GM12872 (cell line): ENCODE measurements at regions not wholly inside any gene's neighbourhood (a gene's known extent, or its start where the extent isn't known, plus 50 kb on each side); places are given as distances from the start of the nearest gene placed in this dataset.

Experiments used
- TF ChIP-seq, protein P1 (sequence below): IDR thresholded peaks from 3 replicates; pipeline ENCODE4 v1.5.1; 2011; ENCODE audit warnings: low read depth, mild to moderate bottlenecking, low read length, moderate library complexity; ENCODE audit not compliant: insufficient read depth

DNA sequence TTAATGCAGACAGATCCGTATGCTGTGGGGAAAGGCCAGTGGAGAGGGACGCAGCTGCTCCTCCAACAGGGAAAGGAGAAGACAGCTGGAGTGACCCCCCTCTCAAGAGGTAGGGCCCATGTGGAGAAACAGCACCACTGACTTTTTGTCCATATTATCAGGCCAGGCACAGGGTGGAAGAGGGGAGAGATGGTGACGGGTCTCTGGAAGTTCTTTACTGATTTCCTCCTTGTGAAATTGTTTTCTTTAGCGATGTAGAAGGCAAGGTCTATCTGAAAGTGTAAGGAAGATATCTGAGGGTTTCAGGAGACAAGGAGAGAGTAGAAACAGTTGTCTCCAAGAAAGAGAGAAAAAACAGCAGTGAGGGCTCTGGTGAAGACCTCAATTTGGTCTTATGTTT, 338.8 kb downstream of the VPS13C start:
- TF ChIP-seq, protein P1, sequence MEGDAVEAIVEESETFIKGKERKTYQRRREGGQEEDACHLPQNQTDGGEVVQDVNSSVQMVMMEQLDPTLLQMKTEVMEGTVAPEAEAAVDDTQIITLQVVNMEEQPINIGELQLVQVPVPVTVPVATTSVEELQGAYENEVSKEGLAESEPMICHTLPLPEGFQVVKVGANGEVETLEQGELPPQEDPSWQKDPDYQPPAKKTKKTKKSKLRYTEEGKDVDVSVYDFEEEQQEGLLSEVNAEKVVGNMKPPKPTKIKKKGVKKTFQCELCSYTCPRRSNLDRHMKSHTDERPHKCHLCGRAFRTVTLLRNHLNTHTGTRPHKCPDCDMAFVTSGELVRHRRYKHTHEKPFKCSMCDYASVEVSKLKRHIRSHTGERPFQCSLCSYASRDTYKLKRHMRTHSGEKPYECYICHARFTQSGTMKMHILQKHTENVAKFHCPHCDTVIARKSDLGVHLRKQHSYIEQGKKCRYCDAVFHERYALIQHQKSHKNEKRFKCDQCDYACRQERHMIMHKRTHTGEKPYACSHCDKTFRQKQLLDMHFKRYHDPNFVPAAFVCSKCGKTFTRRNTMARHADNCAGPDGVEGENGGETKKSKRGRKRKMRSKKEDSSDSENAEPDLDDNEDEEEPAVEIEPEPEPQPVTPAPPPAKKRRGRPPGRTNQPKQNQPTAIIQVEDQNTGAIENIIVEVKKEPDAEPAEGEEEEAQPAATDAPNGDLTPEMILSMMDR = no peak

DNA sequence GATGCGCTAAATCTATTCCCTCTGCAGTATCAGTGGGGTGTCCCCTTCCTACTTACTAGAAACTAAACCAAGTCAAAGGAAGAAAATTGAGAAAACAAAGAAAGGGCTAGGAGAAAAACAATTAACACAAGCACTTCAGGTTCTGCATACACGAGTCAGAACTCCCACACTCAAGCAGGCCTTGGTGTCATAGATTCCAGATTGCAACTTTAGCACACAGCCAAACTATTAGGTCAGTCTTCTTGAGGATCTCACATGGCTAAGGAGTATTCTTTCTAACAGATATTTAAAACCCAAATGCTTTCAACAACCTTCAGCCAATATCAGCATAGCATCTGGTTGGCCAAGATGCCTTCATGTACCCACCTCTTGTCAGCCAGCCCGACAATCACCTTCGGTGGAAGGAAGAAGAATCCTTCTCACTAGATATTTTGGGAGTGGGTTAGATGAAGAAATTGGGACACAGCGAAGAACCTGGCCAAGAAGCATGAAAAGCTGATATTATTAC, 340.0 kb downstream of the VPS13C start:
- TF ChIP-seq, protein P1 = no peak

DNA sequence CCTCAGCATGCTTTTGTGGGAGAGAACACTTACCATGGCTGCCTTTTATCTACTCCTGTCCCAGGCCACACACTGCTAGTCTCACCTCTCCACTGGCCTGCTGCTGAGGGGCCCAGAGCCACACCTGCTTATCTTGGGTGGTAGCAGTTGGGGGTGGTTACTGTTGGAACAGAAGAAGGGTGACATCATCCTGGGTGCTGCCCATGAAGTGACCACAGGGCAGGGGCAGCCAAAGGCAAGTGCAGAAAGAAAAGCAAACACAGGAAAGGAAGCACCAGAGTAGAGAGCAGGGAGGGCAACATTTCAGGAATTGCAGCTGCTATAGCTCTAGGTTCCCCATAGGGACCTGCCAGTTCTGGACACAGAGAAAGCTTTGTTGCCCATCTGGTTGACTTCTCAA, 345.2 kb downstream of the VPS13C start:
- TF ChIP-seq, protein P1 = no peak

DNA sequence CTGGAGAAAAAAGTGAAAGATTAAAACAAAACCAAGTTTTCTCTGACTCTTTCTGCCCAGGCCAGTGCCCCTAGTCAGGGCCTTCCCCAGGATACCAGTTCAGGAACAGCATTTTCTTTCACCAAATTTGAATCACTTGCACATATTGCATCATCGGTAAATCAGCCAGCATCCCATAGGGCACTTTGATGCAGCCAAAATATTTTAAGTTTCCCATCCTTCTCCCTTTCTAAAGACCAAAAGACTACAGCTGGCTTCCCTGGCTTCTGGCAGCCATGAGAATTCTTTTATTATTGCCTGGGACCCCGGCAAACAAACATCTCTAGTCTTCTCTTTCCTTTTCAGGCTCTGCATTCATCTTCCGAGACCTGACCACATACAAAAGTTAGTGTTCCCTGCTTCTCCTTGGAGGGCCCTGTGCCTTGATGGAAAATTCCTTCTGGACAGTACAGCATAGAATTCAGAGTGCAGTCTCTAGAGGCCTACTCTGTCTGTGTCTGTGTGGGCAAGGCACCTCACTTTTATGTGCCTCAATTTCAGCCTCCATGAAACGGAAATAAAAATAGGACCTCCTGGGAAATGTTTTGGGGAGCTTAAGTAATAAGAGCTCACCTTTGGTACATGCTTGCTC, 348.0 kb downstream of the VPS13C start:
- TF ChIP-seq, protein P1 = no peak

DNA sequence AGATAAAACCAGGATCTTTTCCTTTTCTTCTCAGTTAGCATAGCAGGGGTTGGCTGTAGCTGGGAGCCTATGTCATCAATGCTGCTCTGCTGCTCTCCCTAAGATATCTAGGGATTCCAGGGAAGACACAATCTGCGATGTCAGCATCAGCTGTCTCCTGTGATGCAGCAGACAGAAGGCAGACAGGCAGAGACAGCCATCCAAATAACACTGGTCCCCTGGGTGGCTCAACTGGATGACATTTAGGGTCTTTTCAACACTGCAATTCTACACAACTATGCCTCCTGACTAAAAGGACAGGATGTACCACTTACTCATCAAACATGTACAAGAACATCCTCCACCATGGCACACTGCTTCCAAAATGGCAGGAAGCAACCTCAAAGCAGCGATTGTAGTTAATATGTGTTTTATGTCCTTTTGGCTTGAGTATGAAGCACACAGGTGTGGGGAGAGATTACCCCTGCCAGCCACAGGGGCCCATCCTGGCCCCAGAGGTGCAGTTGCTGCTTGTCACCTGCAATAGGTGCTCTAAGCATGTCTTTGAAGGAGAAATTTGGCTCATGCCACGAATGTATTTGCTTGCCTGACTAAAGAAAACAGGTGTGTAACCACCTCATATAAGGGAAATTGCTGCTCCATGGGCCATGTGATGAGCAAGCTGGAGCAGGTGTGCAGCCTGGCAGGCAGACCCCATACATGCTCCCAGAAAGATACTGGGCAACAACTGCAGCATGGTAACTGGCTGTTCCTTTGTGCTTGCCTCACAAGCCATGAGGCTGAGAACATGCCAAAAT, 357.8 kb downstream of the VPS13C start:
- TF ChIP-seq, protein P1 = no peak

DNA sequence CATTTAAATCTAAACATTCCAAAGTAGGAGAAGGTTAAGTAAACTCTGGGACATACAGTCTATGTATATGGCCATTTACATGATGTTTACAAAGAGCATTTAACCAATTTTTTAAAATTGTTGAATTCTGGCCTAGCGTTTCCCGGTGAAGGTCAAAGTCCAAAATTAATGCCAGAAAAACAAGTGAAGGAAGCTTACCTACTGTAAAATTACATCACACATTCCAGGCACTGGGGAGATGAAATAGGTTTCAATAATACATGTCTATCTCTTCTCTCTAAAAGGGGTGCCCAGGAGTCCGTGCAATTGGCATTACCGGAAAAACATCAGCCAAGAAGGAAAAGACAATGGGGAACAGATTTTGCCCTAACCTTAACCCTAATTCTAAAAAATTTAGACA, 358.8 kb downstream of the VPS13C start:
- TF ChIP-seq, protein P1 = no peak

DNA sequence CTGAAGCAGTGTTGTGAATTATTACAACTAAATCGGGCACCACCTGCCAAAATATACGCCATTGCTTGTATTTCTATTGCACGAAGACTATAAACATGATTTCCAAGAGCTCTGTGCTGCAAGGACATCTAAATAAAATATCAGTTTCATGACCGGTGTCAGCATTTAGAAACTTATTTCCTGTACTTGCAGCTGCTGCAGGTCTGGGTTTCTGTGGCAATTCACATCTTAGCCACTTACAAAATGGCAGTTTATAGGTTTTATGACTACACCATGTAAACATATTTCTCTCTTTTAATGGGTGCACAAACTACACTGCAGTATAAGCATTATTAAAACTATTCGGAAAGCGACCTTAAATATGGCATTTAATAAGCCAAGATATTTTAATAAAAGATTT, 359.4 kb downstream of the VPS13C start:
- TF ChIP-seq, protein P1 = no peak
